ENCODE measurements at regions not wholly inside any gene's neighbourhood (a gene's known extent, or its start where the extent isn't known, plus 50 kb on each side); places are given as distances from the start of the nearest gene placed in this dataset.

DNA sequence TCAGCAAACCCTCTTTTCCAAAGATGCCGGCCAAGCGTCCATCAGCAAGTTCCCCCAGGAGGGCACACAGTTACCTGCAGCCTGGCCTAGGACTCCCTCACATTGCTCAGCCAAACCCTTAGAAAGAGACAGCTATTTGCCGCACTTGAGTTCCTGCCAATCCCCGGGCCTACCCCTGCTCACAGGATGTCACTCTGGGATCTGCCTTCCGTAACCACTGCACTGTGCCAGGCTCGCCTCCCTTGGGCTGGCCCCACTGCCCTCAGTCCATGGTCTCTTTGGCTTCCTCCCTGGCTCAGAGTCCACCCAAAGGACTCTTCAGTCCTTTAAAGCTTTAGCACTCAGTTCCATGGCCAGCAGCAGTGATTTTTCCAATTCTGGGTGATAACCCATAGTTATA lies 128.3 kb downstream of the NSG2 start:
- H3K27ac ChIP-seq (replicated peaks), result no peak overlapping the region
- TF ChIP-seq SPI1 (IDR thresholded peaks at IDR 0.05; ENCODE audit: borderline replicate concordance, low read depth) (no peak), GABPA (IDR thresholded peaks at IDR 0.05; ENCODE audit: low read depth) (no peak), POLR2AphosphoS5 (IDR thresholded peaks at IDR 0.05; ENCODE audit: low read depth) (no peak)
- TF ChIP-seq, protein P1, sequence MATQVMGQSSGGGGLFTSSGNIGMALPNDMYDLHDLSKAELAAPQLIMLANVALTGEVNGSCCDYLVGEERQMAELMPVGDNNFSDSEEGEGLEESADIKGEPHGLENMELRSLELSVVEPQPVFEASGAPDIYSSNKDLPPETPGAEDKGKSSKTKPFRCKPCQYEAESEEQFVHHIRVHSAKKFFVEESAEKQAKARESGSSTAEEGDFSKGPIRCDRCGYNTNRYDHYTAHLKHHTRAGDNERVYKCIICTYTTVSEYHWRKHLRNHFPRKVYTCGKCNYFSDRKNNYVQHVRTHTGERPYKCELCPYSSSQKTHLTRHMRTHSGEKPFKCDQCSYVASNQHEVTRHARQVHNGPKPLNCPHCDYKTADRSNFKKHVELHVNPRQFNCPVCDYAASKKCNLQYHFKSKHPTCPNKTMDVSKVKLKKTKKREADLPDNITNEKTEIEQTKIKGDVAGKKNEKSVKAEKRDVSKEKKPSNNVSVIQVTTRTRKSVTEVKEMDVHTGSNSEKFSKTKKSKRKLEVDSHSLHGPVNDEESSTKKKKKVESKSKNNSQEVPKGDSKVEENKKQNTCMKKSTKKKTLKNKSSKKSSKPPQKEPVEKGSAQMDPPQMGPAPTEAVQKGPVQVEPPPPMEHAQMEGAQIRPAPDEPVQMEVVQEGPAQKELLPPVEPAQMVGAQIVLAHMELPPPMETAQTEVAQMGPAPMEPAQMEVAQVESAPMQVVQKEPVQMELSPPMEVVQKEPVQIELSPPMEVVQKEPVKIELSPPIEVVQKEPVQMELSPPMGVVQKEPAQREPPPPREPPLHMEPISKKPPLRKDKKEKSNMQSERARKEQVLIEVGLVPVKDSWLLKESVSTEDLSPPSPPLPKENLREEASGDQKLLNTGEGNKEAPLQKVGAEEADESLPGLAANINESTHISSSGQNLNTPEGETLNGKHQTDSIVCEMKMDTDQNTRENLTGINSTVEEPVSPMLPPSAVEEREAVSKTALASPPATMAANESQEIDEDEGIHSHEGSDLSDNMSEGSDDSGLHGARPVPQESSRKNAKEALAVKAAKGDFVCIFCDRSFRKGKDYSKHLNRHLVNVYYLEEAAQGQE (IDR thresholded peaks at IDR 0.05; ENCODE audit: insufficient replicate concordance, low read depth), result no peak
- TF ChIP-seq, protein P2, sequence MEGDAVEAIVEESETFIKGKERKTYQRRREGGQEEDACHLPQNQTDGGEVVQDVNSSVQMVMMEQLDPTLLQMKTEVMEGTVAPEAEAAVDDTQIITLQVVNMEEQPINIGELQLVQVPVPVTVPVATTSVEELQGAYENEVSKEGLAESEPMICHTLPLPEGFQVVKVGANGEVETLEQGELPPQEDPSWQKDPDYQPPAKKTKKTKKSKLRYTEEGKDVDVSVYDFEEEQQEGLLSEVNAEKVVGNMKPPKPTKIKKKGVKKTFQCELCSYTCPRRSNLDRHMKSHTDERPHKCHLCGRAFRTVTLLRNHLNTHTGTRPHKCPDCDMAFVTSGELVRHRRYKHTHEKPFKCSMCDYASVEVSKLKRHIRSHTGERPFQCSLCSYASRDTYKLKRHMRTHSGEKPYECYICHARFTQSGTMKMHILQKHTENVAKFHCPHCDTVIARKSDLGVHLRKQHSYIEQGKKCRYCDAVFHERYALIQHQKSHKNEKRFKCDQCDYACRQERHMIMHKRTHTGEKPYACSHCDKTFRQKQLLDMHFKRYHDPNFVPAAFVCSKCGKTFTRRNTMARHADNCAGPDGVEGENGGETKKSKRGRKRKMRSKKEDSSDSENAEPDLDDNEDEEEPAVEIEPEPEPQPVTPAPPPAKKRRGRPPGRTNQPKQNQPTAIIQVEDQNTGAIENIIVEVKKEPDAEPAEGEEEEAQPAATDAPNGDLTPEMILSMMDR (IDR thresholded peaks at IDR 0.05; ENCODE audit: insufficient read depth, low read length), result no peak
- no peak for DNase-seq (ENCODE audit: low read depth in 1 of 2, low spot score in 1 of 2)
- H3K4me3 ChIP-seq (replicated peaks; ENCODE audit: insufficient read depth, low read length), result no peak overlapping the region
- H3K27me3 ChIP-seq (ENCODE audit: insufficient read depth, poor library complexity, severe bottlenecking), result no peaks in the 10 kb centered on the region

DNA sequence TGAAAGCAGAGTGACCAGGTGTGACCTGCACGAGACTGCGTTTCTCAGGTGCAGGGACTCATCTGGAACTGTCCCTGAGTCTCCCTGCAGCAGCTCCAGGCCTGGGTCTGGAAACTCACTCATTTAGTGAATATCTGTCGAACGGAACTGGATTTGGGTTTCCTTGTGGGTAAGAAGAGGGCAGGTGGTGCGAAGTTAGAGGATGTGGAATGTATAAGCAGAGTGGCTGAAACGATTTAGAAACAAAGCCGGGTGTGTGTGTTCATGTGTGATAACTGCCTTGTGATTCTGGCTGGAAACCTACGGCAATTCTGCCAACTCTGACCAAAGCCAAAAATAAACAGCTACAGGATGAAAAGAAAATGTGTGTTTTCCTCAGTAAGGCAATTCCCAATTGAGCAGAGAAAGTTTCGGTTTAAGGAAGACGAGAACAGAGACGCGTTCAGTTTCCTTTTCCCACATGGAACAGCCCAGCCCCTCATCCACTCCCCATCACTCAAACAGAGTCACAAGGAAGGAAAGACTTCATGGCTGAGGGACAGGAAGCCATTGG lies 130.3 kb downstream of the NSG2 start:
- TF ChIP-seq SPI1 (IDR thresholded peaks at IDR 0.05; ENCODE audit: borderline replicate concordance, low read depth) (no peak), GABPA (IDR thresholded peaks at IDR 0.05; ENCODE audit: low read depth) (no peak), POLR2AphosphoS5 (IDR thresholded peaks at IDR 0.05; ENCODE audit: low read depth) (no peak)
- TF ChIP-seq, protein P1 (IDR thresholded peaks at IDR 0.05; ENCODE audit: insufficient replicate concordance, low read depth), result no peak
- TF ChIP-seq, protein P2 (IDR thresholded peaks at IDR 0.05; ENCODE audit: insufficient read depth, low read length), result no peak
- H3K27me3 ChIP-seq (ENCODE audit: insufficient read depth, poor library complexity, severe bottlenecking), result no peaks in the 10 kb centered on the region
- no peak overlapping the region for H3K27ac ChIP-seq (replicated peaks)
- no peak for DNase-seq (ENCODE audit: low read depth in 1 of 2, low spot score in 1 of 2)
- no peak overlapping the region for H3K4me3 ChIP-seq (replicated peaks; ENCODE audit: insufficient read depth, low read length)

DNA sequence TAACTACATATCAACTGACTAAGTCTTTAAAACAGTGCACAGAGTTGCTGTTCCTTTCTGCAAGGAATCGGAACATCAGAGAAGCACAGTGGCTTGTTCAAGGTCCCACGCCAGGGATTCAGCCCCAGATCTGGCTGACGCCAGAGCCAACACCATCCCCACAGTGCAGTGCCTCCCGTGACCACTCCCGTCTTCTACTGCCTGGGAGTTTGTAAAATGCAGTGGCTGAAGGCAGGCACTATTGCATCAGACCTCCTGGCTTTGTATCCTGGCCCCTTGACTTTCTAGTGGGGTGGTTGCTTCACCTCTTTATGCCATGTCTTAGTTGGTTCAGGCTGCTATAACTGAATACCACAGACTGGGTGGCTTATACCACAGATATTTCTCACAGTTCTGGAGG lies 131.0 kb downstream of the NSG2 start:
- Histone ChIP-seq H3K4me3 (replicated peaks; ENCODE audit: insufficient read depth, low read length) (no peak overlapping the region), H3K27me3 (ENCODE audit: insufficient read depth, poor library complexity, severe bottlenecking) (no peaks in the 10 kb centered on the region), H3K27ac (replicated peaks) (no peak overlapping the region)
- TF ChIP-seq SPI1 (IDR thresholded peaks at IDR 0.05; ENCODE audit: borderline replicate concordance, low read depth), result no peak
- TF ChIP-seq, protein P1 (IDR thresholded peaks at IDR 0.05; ENCODE audit: insufficient replicate concordance, low read depth), result no peak
- no peak for TF ChIP-seq POLR2AphosphoS5 (IDR thresholded peaks at IDR 0.05; ENCODE audit: low read depth)
- TF ChIP-seq, protein P2 (IDR thresholded peaks at IDR 0.05; ENCODE audit: insufficient read depth, low read length), result no peak
- TF ChIP-seq GABPA (IDR thresholded peaks at IDR 0.05; ENCODE audit: low read depth), result no peak
- no peak for DNase-seq (ENCODE audit: low read depth in 1 of 2, low spot score in 1 of 2)
